ENCODE measurements at regions not wholly inside any gene's neighbourhood (a gene's known extent, or its start where the extent isn't known, plus 50 kb on each side); places are given as distances from the start of the nearest gene placed in this dataset.

DNA sequence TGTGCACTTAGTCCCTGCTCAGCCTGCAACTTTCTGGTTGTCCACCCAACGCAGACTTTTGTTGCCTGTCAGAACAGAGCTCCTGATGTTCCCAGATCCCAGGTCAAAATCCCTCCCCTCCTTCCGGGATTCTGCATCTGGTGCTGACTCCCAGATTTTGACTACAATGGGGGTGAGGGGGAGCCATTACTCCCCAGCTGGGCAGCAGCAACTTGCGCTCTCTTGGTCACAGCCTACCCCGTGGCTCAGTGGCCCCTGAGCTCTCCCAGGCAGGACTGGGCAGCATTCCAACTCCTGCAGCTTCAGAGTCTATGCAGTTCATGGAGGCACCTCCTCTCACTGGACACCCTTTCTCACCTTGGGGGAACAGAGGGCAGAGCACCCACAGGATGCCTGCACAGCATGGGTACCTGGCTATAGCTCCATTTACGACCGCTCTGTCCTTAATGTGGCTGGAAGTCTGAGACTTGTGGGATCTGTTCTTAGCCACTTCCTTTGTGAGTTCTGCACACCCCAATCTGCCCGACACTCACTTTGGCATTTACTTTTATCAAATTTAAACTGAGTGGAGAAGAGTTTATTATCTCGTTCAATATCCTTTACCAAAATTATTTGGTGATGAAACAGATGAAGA, 545.5 kb upstream of the MGMT start:
- no peak for DNase-seq (ENCODE audit: low spot score)
- TF ChIP-seq, protein P1, sequence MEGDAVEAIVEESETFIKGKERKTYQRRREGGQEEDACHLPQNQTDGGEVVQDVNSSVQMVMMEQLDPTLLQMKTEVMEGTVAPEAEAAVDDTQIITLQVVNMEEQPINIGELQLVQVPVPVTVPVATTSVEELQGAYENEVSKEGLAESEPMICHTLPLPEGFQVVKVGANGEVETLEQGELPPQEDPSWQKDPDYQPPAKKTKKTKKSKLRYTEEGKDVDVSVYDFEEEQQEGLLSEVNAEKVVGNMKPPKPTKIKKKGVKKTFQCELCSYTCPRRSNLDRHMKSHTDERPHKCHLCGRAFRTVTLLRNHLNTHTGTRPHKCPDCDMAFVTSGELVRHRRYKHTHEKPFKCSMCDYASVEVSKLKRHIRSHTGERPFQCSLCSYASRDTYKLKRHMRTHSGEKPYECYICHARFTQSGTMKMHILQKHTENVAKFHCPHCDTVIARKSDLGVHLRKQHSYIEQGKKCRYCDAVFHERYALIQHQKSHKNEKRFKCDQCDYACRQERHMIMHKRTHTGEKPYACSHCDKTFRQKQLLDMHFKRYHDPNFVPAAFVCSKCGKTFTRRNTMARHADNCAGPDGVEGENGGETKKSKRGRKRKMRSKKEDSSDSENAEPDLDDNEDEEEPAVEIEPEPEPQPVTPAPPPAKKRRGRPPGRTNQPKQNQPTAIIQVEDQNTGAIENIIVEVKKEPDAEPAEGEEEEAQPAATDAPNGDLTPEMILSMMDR (IDR thresholded peaks at IDR 0.05; ENCODE audit: extremely low read depth, missing control alignments), result no peak

DNA sequence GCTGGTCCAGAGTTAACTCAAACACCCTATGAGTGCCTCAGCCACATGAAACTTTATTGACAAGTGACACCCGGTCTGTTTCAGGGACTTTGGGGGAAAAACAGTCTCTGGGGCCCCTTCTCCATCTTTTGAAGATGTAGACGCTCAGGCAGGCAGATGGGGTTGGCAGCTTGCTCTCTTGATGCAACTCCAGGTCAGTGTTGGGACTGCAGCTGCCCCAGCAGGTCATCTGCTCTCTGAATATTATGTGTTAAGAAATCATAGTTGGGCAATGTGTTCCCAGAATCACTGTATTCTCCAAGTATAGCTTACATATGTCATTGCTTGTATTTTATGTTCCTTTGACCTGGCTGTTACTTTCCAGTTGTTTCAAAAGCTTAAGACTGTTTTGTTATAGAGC, 544.9 kb upstream of the MGMT start:
- DNase-seq (ENCODE audit: low spot score), result no peak
- TF ChIP-seq, protein P1 (IDR thresholded peaks at IDR 0.05; ENCODE audit: extremely low read depth, missing control alignments), result no peak

DNA sequence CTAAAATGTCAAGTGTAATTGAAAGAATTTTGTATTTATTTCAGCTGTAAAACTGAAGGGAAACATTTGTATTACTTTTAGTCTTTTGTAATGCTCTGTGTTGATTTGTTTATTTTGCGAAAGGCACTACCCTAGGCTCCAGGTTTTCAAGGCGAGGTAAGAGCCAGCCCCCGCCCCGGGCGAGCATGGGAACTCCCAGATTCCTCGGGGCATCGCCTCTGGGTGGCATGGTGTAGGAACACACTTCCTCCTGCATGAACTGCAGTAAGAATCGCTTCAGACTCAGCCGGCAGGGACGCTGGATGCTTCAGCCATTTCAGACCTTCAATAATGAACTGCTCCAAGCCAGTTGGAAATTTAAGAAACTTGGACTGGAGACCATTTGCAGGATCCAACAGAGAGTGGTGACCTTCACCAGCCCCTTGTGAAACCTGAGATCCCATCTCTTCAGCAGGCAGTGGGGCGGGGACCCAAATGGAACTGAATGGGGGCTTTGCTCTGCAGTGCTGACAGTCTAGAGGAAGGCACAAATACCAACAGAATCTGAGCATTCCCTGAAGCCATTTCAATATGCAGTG, 544.3 kb upstream of the MGMT start:
- TF ChIP-seq, protein P1 (IDR thresholded peaks at IDR 0.05; ENCODE audit: extremely low read depth, missing control alignments), result no peak
- DNase-seq (ENCODE audit: low spot score), result no peak

DNA sequence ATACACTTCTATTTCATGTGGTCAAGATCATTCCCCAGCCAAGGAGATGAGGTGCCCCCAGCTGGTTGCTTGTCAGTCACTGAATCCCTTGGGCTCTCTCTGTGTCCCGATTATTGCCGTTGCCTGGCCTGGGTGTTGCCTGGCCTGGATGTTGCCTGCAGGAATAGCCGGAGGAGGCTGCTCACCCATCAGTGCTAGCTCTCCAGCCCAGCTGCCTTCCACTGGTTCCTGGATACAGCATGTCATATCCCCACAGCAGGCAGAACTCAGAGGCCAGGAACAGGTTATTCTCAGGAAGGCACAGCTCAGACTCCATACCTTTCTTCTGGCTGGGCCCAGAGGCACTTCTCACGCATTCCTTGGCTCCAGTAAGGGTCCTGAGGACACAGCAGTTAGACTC, 542.1 kb upstream of the MGMT start:
- DNase-seq (ENCODE audit: low spot score), result no peak
- TF ChIP-seq, protein P1 (IDR thresholded peaks at IDR 0.05; ENCODE audit: extremely low read depth, missing control alignments), result no peak

DNA sequence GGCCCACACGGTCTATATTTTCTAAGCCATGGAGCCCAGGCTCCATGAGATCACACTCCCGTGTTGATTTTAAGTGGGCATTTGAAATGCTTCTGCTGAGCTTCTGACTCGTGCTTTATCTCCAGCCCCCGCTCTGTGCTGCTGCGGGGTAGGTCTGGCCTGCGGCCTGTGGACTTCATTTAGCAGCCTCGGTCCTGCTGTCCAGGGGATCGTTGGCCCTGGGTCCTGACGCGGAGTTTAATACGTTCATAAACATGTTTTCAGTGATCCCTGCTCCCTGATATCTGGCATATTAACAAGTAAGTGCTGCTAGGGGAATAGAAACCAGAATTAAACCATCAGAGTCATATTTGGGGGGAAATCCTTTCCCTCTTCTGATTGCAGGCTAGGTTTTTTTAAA, 540.3 kb upstream of the MGMT start:
- DNase-seq (ENCODE audit: low spot score), result no peak
- TF ChIP-seq, protein P1 (IDR thresholded peaks at IDR 0.05; ENCODE audit: extremely low read depth, missing control alignments), result no peak

DNA sequence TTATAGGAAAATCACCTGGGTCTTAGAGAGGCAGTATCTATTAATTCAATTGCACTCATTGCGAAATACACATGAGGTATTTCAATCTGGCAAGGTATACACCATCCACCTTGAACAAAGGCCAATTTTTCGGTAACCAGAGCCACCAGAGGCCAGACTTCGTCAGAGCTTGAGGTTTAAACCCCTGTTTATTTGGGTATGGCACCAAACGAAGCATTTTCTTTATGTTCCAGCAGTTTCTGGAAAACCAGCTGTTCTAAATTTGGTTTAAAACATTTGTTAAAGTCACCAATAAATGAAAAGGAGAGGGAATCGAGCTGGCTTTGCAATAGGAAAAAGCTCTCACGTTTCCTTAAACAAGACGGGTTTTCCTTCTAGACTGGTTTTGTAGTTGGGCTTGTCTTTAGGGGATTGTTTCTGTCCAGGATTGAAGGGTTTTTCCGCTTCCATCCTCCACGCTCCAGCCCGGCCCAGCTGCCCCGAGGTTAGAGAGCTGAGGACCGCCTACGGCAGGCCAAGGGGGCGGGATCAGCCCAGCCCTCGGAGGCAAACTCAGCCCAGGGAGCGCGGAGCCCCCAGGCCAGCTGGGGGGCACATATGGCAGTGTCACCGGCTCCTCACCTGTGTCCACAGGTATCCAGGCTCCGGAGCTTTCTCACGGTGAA, 539.4 kb upstream of the MGMT start:
- DNase-seq (ENCODE audit: low spot score), result no peak
- TF ChIP-seq, protein P1 (IDR thresholded peaks at IDR 0.05; ENCODE audit: extremely low read depth, missing control alignments), result no peak

DNA sequence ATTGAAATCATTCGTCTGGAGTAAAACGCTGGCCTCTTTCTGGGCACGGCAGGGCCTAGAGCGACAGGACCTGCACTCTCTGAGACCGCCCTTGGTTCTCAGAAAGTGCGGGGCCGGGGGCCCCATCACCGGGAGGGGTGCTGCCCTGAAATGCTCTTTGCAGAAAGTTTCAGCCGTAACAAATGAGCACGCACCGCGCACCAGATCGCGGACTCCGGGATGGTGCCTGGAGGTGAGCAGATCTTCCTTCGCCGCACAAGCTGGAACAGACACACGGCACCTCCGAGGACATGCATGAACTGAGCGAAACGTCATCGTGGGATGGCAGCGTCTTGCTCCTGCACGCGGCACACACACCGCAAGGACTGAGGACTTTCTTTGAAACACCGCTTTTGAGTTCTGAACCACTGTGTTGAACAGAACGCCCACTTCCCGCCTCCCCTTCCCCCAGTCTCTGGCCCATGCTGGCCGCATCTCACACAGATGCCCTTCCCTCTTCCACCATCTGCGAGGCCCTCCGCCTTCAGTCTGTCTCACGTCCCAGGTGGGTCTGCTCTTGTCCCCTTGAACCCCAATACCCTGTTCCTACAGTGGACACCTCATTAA, 538.7 kb upstream of the MGMT start:
- DNase-seq (ENCODE audit: low spot score), result no peak
- TF ChIP-seq, protein P1 (IDR thresholded peaks at IDR 0.05; ENCODE audit: extremely low read depth, missing control alignments), result no peak
